LNCAP (cell line): ENCODE measurements at regions not wholly inside any gene's neighbourhood (a gene's known extent, or its start where the extent isn't known, plus 50 kb on each side); places are given as distances from the start of the nearest gene placed in this dataset.

Experiments
- TF ChIP-seq, protein P1 (sequence below): fragments of 450-650 bp; IDR thresholded peaks from 2 replicates; pipeline ENCODE4 v1.5.1; 2017; ENCODE audit warnings: mild to moderate bottlenecking

DNA sequence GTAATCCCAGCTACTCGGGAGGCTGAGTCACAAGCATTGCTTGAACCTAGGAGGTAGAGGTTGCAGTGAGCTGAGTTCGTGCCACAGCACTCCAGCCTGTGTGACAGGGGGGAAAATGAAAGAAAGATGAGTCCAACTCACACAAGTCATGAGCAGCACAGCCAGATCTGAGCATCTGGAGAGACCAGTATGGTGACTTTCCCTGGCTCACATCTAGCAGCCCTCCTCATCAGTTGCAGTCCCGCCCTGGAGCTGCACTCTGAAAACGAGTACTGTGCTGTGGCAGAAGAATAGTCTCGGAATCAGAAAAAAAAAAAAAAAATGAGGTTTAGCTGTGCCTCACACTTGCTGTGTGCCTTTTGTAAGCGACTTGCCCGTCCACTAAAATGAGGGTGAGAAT is 74.4 kb upstream of the TRIB2 start:
- TF ChIP-seq, protein P1, sequence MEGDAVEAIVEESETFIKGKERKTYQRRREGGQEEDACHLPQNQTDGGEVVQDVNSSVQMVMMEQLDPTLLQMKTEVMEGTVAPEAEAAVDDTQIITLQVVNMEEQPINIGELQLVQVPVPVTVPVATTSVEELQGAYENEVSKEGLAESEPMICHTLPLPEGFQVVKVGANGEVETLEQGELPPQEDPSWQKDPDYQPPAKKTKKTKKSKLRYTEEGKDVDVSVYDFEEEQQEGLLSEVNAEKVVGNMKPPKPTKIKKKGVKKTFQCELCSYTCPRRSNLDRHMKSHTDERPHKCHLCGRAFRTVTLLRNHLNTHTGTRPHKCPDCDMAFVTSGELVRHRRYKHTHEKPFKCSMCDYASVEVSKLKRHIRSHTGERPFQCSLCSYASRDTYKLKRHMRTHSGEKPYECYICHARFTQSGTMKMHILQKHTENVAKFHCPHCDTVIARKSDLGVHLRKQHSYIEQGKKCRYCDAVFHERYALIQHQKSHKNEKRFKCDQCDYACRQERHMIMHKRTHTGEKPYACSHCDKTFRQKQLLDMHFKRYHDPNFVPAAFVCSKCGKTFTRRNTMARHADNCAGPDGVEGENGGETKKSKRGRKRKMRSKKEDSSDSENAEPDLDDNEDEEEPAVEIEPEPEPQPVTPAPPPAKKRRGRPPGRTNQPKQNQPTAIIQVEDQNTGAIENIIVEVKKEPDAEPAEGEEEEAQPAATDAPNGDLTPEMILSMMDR: no peak

DNA sequence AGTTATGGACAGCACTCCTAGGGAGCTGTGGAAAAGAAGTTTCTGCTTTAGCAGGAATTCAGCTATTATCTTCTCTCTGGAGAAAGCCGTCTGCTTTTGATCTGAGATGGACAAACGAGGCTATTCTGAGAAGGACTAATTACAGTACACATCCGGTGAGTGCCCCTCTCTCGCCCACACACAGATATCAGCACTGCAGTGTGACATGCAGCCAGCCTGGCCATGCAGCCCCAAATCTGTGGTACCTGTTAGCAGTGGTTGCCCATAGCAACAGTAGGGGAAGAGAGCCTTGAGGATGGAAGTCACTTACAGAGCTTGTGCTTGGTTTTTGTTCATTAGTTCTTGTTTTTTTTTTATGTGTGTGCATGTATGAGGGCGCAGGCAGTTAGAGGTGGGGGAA is 73.9 kb upstream of the TRIB2 start:
- TF ChIP-seq, protein P1: no peak

DNA sequence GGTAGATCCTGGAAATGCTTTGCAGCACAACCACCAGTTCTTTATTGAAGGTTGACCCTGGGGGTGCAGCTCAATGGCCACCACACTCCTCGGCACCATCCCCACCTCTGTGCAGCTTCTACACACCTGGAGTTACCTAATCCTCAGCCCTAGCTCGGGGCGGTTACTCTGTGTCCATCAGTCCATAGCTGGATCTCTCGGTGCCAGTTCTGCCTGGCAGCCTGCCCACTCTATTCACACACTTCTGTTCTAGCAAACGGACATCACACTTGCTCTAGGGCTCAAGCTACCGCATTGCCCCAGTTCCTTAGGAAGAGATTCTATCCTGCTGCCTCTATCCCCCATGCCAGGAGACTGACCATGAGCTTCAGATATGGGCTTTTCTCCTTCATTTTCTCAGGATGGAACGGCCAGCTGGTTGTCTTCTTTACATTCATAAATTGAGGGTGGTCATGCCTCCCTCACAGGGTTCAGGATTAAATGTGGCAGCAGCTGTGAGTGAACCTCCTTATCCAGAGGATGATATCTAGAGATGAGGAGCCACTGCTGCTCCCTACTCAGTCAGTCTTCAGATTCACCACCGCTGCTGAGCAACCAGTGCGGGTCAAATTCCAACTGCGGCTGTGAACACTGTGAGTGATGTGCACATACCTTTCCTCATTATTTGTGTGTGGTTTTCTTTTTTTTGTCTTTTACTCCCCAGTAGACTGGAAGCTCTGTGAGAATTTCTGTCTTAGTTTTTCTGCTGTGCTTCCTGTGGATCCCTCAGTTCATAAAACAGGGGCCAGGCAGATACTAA is 66.9 kb upstream of the TRIB2 start:
- TF ChIP-seq, protein P1: no peak

DNA sequence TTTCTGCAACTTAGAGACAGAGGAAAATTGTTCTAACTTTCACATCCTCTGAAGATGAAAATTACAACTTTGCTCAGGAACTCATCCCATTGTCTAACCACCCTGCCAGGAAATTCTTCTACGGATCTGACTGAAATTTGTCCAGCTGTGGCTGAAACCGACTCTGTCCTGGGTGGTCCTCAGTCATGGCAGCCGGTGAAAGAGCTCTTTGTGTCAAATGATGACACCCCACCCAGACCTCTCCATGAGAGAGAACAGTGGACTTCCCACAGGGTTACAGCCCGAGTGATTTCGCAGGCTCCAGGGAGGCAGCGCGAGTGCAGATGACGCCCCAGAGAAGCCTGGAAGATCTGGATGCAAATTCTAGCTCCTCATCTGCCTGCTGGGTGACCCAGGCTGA is 65.1 kb upstream of the TRIB2 start:
- TF ChIP-seq, protein P1: no peak

DNA sequence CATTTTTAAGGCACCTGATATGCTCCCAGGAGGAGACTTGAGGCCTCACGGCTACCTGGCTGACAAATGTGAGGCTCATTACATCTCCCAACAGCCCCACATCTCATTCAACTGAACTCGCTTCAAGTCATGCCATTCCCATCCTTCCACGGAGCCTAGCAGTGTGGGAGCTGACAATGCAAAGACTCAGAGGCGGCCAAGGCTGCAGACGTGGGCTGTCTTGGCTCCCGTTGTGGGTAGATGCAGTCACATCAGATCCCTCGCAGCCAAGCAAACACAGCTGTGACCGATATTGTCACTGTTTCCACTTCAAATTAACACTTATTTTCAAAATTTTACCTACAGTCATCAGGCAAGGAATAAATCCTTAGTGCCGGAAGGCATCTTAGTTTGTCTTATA is 64.0 kb upstream of the TRIB2 start:
- TF ChIP-seq, protein P1: no peak

DNA sequence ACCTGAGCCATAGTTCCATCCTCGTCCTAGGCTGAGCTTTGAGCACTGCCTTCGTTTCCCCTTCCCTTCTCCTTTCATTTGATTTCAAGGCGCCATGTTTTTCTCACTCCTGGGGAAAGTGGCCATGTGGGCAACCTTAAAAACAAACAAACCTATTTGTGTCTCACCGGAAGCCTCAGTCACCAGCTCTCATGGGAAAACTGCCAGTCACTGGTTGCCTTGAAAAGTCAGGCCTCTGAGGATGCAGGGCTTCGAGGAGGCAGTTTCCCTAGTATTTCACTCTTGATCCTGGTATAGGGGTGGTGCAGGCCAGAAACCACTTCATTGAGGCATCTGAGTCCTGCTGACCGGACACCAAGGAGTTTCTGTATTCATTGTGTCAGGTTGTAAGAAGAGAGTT is 59.2 kb upstream of the TRIB2 start:
- TF ChIP-seq, protein P1: no peak

DNA sequence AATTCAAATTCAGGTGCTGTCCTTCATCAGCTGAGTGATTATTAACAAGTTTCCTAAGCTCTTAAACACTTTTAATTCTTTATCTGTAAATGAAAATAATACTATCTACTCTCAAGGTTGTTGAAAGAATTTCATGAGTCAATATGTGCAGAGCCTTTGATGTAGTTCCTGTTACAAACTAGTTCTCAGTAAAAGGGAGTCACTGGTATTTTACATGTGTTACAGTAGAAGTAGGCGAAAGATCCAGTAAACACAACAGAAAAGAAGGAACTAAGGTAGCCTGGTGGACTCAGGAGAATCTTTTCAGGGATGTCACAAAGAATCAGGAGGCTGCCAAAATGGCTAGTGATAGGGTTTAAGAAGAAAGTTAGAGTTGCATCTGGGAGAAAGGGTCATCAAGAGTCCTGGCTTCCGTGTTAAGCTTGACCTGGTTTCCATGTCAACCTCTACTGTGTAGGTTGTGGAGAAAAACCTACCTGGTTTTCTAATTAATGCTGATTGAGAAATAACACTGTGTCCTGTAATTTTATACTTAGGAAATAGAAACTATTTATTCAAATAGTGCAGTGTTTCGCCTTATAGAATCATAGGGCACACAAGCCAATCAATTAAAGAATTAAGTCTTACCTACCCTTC is 58.3 kb upstream of the TRIB2 start:
- TF ChIP-seq, protein P1: no peak
